ENCODE measurements at regions not wholly inside any gene's neighbourhood (a gene's known extent, or its start where the extent isn't known, plus 50 kb on each side); places are given as distances from the start of the nearest gene placed in this dataset.

- TF ChIP-seq, protein P1, sequence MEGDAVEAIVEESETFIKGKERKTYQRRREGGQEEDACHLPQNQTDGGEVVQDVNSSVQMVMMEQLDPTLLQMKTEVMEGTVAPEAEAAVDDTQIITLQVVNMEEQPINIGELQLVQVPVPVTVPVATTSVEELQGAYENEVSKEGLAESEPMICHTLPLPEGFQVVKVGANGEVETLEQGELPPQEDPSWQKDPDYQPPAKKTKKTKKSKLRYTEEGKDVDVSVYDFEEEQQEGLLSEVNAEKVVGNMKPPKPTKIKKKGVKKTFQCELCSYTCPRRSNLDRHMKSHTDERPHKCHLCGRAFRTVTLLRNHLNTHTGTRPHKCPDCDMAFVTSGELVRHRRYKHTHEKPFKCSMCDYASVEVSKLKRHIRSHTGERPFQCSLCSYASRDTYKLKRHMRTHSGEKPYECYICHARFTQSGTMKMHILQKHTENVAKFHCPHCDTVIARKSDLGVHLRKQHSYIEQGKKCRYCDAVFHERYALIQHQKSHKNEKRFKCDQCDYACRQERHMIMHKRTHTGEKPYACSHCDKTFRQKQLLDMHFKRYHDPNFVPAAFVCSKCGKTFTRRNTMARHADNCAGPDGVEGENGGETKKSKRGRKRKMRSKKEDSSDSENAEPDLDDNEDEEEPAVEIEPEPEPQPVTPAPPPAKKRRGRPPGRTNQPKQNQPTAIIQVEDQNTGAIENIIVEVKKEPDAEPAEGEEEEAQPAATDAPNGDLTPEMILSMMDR (IDR thresholded peaks at IDR 0.05) = no peak
- no peak for TF ChIP-seq POLR2A (IDR thresholded peaks at IDR 0.05; ENCODE audit: low read depth)
Measured at GRCh38 chr4:135354876-135355275, 1153.3 kb upstream of the PABPC4L start.
